Esophagus muscularis mucosa (tissue), 4 donors: ENCODE measurements at regions not wholly inside any gene's neighbourhood (a gene's known extent, or its start where the extent isn't known, plus 50 kb on each side); places are given as distances from the start of the nearest gene placed in this dataset.

Experiments
- DNase-seq: peaks from one replicate; pipeline ENCODE4 v3.0.0-alpha.2; 2017; ENCODE audit errors: extremely low spot score
- H3K27ac ChIP-seq, 4 donors: fragments of 200-600 bp; sonication (generic); replicated peaks in 1 of 4; 1 replicate in 3 of 4; 2 replicates in 1 of 4; pipeline ENCODE4 v1.5.1; 2016 to 2019; ENCODE audit warnings: mild to moderate bottlenecking in 1 of 4
- H3K27me3 ChIP-seq, 4 donors: fragments of 200-600 bp; sonication (generic); one replicate each; pipeline versions ENCODE4 v1.5.1 to v1.6.0; 2016 to 2019
- H3K36me3 ChIP-seq, 4 donors: fragments of 200-600 bp; sonication (generic); one replicate each; pipeline ENCODE4 v1.5.1; 2016 to 2019
- H3K4me1 ChIP-seq, 4 donors: fragments of 200-600 bp; sonication (generic); one replicate each; pipeline ENCODE4 v1.5.1; 2016 to 2019
- H3K4me3 ChIP-seq, 4 donors: fragments of 200-600 bp; sonication (generic); 1 replicate in 2 of 4; 2 replicates in 2 of 4; pipeline ENCODE4 v1.5.1; 2016 to 2019; ENCODE audit warnings: mild to moderate bottlenecking in 4 of 4, moderate library complexity in 1 of 4
- H3K9me3 ChIP-seq, 4 donors: fragments of 200-600 bp; sonication (generic); 1 replicate in 3 of 4; 2 replicates in 1 of 4; pipeline ENCODE4 v1.5.1; 2016 to 2019
- EP300 ChIP-seq: sonication (generic); formaldehyde crosslinking; IDR thresholded peaks from one replicate; pipeline ENCODE4 v1.6.1; 2017; ENCODE audit warnings: antibody characterized with exemption
- POLR2A ChIP-seq: fragments of 450-650 bp; IDR thresholded peaks from one replicate; pipeline ENCODE4 v1.6.1; 2017; ENCODE audit warnings: antibody characterized with exemption, moderate library complexity, mild to moderate bottlenecking, low read depth
- POLR2AphosphoS5 ChIP-seq, 2 donors: sonication (generic); formaldehyde crosslinking; IDR thresholded peaks; one replicate each; pipeline ENCODE4 v1.6.1; 2017; ENCODE audit warnings: antibody characterized with exemption in 2 of 2
- WGBS: methylation state at CpG from one replicate; pipeline ENCODE4 v1.1.5; 2018; 5-methylcytosine and 5-hydroxymethylcytosine counted together
- intact Hi-C: fragments of 100-400 bp; cut with DNase I; formaldehyde crosslinking; loops from one replicate; pipeline ENCODE4 v1.15.1; 2023
- TF ChIP-seq, protein P1 (sequence below), 3 experiments: fragments of 200-600 bp in 2 of 3; fragments of 450-650 bp in 1 of 3; sonication (generic) in 2 of 3; IDR thresholded peaks; one replicate each; pipeline ENCODE4 v1.5.1; 2017 to 2019; ENCODE audit warnings: antibody characterized with exemption in 3 of 3, mild to moderate bottlenecking in 2 of 3, moderate library complexity in 1 of 3

GRCh38 chr4:173807347-173807746 lies 277.3 kb upstream of the HAND2 start:
- no peaks in the 10 kb centered on the region for H3K36me3 ChIP-seq
- peaks cover 0 to 14% (median 10%) of the 10 kb centered on the region in 4 donors for H3K4me1 ChIP-seq
- intact Hi-C loops: no loop called here
- WGBS: 40% methylated on average over 1 of the region's 2 CpGs
- TF ChIP-seq, protein P1, sequence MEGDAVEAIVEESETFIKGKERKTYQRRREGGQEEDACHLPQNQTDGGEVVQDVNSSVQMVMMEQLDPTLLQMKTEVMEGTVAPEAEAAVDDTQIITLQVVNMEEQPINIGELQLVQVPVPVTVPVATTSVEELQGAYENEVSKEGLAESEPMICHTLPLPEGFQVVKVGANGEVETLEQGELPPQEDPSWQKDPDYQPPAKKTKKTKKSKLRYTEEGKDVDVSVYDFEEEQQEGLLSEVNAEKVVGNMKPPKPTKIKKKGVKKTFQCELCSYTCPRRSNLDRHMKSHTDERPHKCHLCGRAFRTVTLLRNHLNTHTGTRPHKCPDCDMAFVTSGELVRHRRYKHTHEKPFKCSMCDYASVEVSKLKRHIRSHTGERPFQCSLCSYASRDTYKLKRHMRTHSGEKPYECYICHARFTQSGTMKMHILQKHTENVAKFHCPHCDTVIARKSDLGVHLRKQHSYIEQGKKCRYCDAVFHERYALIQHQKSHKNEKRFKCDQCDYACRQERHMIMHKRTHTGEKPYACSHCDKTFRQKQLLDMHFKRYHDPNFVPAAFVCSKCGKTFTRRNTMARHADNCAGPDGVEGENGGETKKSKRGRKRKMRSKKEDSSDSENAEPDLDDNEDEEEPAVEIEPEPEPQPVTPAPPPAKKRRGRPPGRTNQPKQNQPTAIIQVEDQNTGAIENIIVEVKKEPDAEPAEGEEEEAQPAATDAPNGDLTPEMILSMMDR (IDR thresholded peaks at IDR 0.05): no peak
- no peak for TF ChIP-seq EP300
- TF ChIP-seq POLR2AphosphoS5 (IDR thresholded peaks at IDR 0.05): no peak
- no peak for TF ChIP-seq POLR2A
- H3K9me3 ChIP-seq: no peaks in the 10 kb centered on the region
- no peak overlapping the region for H3K27ac ChIP-seq
- H3K27me3 ChIP-seq: no peaks in the 10 kb centered on the region
- no peak for DNase-seq
- H3K4me3 ChIP-seq: no peak overlapping the region

- intact Hi-C loops: no loop called here
- Histone ChIP-seq H3K9me3 (no peaks in the 10 kb centered on the region), H3K4me3 (no peak overlapping the region), H3K27ac (no peak overlapping the region), H3K27me3 (no peaks in the 10 kb centered on the region), H3K4me1 (peaks cover 0 to 17% (median 11%) of the 10 kb centered on the region in 4 donors), H3K36me3 (no peaks in the 10 kb centered on the region)
- WGBS: 86% methylated on average over 1 of the region's 1 CpG
- DNase-seq: no peak
- no peak for TF ChIP-seq POLR2AphosphoS5 (IDR thresholded peaks at IDR 0.05)
- no peak for TF ChIP-seq POLR2A
- TF ChIP-seq EP300: no peak
- TF ChIP-seq, protein P1 (IDR thresholded peaks at IDR 0.05): no peak
Measured at GRCh38 chr4:173805884-173806283, 275.9 kb upstream of the HAND2 start.

DNA sequence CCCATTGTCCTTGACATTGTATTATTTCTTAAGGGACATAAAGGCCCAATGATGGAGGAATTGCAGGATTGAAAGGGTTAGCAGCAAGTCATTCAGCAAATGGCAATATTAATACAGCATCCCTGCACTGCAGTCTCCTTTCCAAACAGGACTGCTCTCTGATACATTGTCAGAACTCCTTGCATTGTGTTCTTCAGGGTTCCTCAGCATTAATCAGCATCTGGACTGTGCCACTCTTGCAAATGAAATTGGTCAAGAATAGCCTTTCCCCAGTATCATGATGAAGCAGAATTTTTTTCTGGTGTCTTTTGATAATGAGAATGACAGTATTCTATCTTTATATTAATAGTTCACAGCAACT lies 272.6 kb upstream of the HAND2 start:
- no peak overlapping the region for H3K27ac ChIP-seq
- intact Hi-C loops: no loop called here

GRCh38 chr4:173801876-173802661 lies 272.0 kb upstream of the HAND2 start:
- intact Hi-C loops: no loop called here
- TF ChIP-seq, protein P1 (IDR thresholded peaks at IDR 0.05): no peak
- TF ChIP-seq POLR2A: no peak
- 30% methylated on average over 3 of the region's 3 CpGs for WGBS
- no peak overlapping the region for H3K27ac ChIP-seq
- H3K4me3 ChIP-seq: no peak overlapping the region
- peaks cover 0 to 9% (median 1%) of the 10 kb centered on the region in 4 donors for H3K4me1 ChIP-seq
- no peaks in the 10 kb centered on the region for H3K36me3 ChIP-seq
- no peaks in the 10 kb centered on the region for H3K9me3 ChIP-seq
- H3K27me3 ChIP-seq: no peaks in the 10 kb centered on the region
- DNase-seq: no peak

More for the DNA sequence above, 272.6 kb upstream of the HAND2 start:
- no peak for DNase-seq
- TF ChIP-seq, protein P1 (IDR thresholded peaks at IDR 0.05): no peak
- TF ChIP-seq POLR2A: no peak
- no peak for TF ChIP-seq POLR2AphosphoS5 (IDR thresholded peaks at IDR 0.05)
- TF ChIP-seq EP300: no peak
- Histone ChIP-seq H3K9me3 (no peaks in the 10 kb centered on the region), H3K4me3 (no peak overlapping the region), H3K4me1 (peaks cover 0 to 15% (median 7%) of the 10 kb centered on the region in 4 donors), H3K27me3 (no peaks in the 10 kb centered on the region), H3K36me3 (no peaks in the 10 kb centered on the region)

DNA sequence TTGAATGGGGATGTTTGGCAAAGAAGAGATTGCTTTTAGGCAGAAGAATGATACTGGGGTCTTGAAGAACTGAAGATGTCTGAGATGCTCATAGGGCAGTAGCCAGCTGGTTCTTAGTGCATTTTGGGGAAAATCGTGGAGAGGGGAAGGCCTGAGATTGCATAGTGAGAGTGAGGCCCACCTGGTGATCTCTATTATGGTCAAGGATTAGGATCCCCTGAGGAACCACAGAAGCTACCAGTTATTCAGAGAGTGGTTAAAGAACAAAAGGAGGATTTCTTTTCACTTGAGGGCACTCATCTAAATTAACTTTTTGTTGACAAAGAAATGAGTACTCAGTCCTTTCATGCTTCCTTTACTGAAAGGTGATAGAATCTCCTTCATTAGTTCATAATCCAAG lies 271.3 kb upstream of the HAND2 start:
- peaks cover 0 to 9% (median 0%) of the 10 kb centered on the region in 4 donors for H3K4me1 ChIP-seq
- intact Hi-C loops: no loop called here
- DNase-seq: no peak
- no peak overlapping the region for H3K4me3 ChIP-seq
- no peaks in the 10 kb centered on the region for H3K36me3 ChIP-seq
- H3K27me3 ChIP-seq: no peaks in the 10 kb centered on the region
- WGBS: 74% methylated on average over 1 of the region's 1 CpG
- H3K9me3 ChIP-seq: no peaks in the 10 kb centered on the region
- H3K27ac ChIP-seq: no peak overlapping the region
- no peak for TF ChIP-seq EP300
- no peak for TF ChIP-seq POLR2A
- no peak for TF ChIP-seq POLR2AphosphoS5 (IDR thresholded peaks at IDR 0.05)
- TF ChIP-seq, protein P1 (IDR thresholded peaks at IDR 0.05): no peak
